ENCODE measurements at regions not wholly inside any gene's neighbourhood (a gene's known extent, or its start where the extent isn't known, plus 50 kb on each side); places are given as distances from the start of the nearest gene placed in this dataset.

- Histone ChIP-seq H3K9me3 (no peaks in the 10 kb centered on the region), H3K4me1 (ENCODE audit: control insufficient read depth in 1 of 2, insufficient read depth in 1 of 2, low read depth in 1 of 2, low read length in 1 of 2) (no peaks in the 10 kb centered on the region), H3K27me3 (peaks cover 66% of the 10 kb centered on the region), H3K27ac (no peak overlapping the region), H3K36me3 (no peaks in the 10 kb centered on the region), H3K4me3 (ENCODE audit: low read depth in 1 of 2, low read length in 1 of 2) (no peak overlapping the region)
- TF ChIP-seq CTCF (IDR thresholded peaks at IDR 0.05) = no peak
Observed at GRCh38 chr10:128534686-128535085, 408.5 kb upstream of the MKI67 start.

GRCh38 chr10:128536259-128536658 is 410.0 kb upstream of the MKI67 start:
- Histone ChIP-seq H3K9me3 (no peaks in the 10 kb centered on the region), H3K27me3 (peaks cover 80% of the 10 kb centered on the region), H3K27ac (no peak overlapping the region), H3K4me1 (ENCODE audit: control insufficient read depth in 1 of 2, insufficient read depth in 1 of 2, low read depth in 1 of 2, low read length in 1 of 2) (no peaks in the 10 kb centered on the region), H3K36me3 (no peaks in the 10 kb centered on the region), H3K4me3 (ENCODE audit: low read depth in 1 of 2, low read length in 1 of 2) (no peak overlapping the region)
- no peak for TF ChIP-seq CTCF (IDR thresholded peaks at IDR 0.05)

- Histone ChIP-seq H3K4me1 (ENCODE audit: control insufficient read depth in 1 of 2, insufficient read depth in 1 of 2, low read depth in 1 of 2, low read length in 1 of 2) (no peaks in the 10 kb centered on the region), H3K27me3 (peaks cover 89% of the 10 kb centered on the region), H3K36me3 (no peaks in the 10 kb centered on the region), H3K27ac (no peak overlapping the region), H3K9me3 (no peaks in the 10 kb centered on the region), H3K4me3 (ENCODE audit: low read depth in 1 of 2, low read length in 1 of 2) (no peak overlapping the region)
- no peak for TF ChIP-seq CTCF (IDR thresholded peaks at IDR 0.05)
Observed at GRCh38 chr10:128537834-128538330, 411.7 kb upstream of the MKI67 start.

GRCh38 chr10:128538671-128539070 is 412.4 kb upstream of the MKI67 start:
- Histone ChIP-seq H3K4me1 (ENCODE audit: control insufficient read depth in 1 of 2, insufficient read depth in 1 of 2, low read depth in 1 of 2, low read length in 1 of 2) (no peaks in the 10 kb centered on the region), H3K36me3 (no peaks in the 10 kb centered on the region), H3K27ac (no peak overlapping the region), H3K27me3 (peaks cover 97% of the 10 kb centered on the region), H3K4me3 (ENCODE audit: low read depth in 1 of 2, low read length in 1 of 2) (no peak overlapping the region), H3K9me3 (no peaks in the 10 kb centered on the region)
- TF ChIP-seq CTCF (IDR thresholded peaks at IDR 0.05) = no peak

GRCh38 chr10:128539510-128540127 is 413.4 kb upstream of the MKI67 start:
- peaks cover 100% of the 10 kb centered on the region for H3K27me3 ChIP-seq
- no peak overlapping the region for H3K4me3 ChIP-seq (ENCODE audit: low read depth in 1 of 2, low read length in 1 of 2)
- TF ChIP-seq CTCF (IDR thresholded peaks at IDR 0.05) = no peak
- H3K27ac ChIP-seq = no peak overlapping the region
- no peaks in the 10 kb centered on the region for H3K4me1 ChIP-seq (ENCODE audit: control insufficient read depth in 1 of 2, insufficient read depth in 1 of 2, low read depth in 1 of 2, low read length in 1 of 2)
- H3K36me3 ChIP-seq = no peaks in the 10 kb centered on the region
- H3K9me3 ChIP-seq = no peaks in the 10 kb centered on the region
